NCI-H2107 (cell line): ENCODE measurements at regions not wholly inside any gene's neighbourhood (a gene's known extent, or its start where the extent isn't known, plus 50 kb on each side); places are given as distances from the start of the nearest gene placed in this dataset.
"Not testable (repeated sequence)": the region's sequence is repeated elsewhere in the genome, so short reads cannot be mapped to it uniquely, and the experiment has no call there.

Source experiments
- DNase-seq: peaks from one replicate; lab custom pipeline; 2025; lab: John Stamatoyannopoulos, UW

DNA sequence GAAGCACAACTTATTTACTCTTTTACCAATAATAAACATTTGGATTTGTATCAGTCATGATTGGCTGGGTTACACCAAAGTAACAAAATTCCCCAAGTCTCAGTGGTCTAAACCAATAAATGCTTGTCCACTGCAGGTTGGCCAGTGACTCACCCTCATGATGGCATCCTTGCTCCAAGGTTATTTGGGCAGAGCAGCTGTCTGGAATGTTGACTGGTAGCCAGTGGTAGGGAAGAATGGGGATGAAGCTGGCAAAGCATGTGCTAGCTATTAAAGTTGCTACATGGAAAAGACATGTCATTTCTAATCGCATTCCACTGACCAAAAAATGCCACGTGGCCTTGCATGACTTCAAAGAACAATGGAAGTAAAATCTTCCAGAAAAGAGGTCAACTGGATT, 1168.7 kb upstream of the CELF2 start:
- no peak for DNase-seq

DNA sequence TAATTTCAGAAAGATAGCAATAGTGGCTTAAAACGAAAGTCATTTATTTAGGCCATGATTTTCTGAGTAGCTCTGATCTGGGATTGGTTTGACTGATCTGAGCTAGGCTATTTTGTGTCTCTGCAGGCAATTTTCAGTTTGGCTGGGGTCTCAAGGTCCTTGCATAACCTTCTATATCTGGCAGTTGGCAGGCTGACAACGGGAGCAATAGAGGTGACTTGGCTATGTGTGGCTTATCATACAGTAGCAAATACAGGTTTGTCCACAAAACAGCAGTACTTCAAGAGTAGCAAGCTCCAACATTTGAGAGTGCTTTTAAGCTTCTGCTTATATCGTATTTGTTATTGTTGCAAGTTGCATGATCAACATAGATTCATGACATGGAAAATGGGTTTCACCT, 1167.3 kb upstream of the CELF2 start:
- DNase-seq = no peak

DNA sequence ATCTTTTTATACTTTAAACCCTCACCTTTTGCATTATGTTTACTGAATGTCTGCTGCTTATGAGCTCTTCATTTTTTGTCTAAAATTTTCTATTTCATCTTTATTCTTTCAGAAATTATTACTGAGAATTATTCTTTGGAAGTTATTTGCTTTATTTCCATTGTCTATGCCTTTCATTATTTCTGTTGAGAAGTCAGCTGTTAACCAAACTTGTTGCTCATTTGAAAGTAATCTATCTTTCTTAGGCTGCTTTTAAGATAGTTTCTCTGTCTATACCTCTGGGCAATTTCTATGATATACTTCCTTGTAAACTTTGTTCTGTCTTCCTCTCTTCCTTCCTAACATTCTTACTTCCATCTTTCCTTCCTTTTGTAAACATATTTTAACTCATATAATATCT, 1165.9 kb upstream of the CELF2 start:
- DNase-seq = no peak

DNA sequence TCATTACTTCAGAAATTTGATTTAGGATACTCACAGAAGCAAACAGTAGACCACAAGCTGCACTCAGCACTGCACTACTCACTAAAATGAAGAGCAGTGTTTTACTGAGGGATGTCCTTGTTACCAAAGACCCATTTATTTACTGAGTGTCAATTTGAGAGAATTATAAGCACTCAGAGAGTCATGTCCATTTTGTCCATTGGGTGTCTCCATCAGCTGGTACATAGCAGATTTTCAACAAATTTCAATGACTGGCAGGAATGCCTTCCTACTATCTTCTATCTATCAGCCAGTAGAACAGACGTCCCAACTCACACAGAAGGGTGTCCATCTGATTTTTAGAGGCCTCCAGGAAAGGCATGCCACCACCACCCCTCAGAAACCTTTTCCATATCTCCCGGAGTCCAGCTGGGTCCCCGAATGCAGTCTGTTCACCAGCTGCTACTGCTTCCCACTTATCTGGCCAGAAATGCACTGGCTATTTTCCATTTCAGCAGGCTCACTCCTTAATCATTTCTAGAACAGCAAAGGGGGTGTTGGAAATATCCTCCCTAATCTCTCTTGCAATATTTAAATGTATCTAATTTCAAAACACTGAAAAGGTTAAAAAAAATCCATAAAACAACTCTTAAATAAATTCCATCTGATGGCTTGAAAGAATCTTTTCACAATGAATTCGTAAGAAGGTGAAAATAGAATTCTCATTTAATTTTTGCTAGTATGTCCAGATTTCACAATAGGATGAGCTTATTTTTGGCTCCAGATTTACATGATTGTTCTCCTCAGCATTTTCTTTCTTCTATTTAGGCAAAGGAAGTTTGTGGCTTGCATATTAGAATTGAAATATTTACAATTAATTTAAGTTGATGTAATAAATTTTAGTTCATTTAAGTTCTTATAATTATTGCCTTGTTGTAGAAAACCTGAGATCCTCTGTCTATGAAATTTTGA, 1164.0 kb upstream of the CELF2 start:
- DNase-seq = no peak

DNA sequence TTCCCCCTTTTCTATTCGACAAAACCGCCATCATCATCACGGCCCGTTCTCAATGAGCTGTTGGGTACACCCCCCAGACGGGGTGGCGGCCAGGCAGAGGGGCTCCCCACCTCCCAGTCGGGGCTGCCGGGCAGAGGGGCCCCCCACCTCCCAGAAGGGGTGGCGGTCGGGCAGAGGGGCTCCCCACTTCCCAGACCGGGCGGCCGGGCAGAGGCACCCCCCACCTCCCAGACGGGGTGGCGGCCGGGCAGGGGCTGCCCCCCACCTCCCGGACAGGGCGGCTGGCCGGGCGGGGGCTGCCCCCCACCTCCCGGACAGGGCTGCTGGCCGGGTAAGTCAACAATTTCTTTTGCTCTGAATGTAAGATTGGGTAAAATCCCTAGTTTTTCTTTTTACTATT, 1162.2 kb upstream of the CELF2 start:
- not testable (repeated sequence) for DNase-seq

DNA sequence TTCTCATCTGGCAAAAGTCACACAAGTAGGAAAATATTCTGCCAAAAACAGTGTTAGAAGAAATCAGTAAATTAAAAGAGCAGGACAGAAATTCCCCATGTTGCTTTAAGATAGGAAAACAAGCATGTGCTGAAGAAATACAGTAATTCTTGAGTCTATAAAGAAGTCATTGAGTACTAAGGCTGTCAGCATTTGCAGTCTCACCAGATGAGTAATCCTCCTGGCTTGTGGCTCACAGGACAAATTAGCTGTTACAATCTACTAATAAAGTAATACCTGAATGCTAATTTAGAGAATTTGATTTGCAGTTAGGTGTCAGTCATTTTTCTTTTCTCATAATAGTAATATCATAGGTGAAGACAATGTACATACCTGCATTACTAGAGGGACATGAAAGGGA, 1158.9 kb upstream of the CELF2 start:
- no peak for DNase-seq

DNA sequence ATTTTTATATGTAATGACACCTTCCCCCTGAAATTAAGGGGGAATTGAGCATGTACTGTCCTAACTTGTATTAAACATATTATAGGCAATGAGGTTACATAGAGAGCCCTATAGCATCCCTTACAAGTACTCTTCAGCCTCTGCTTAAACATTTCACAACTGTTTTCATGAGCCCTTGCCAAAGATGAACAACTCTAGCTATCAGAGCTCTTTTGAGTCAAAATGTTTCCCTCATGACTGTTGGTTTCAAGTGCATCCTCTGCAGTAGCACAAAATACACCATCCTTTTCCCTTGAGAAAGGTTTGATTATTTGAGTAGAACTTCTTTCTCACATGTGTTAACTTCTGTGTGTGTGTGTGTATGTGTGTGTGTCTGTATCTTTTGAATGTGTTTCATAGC, 1157.6 kb upstream of the CELF2 start:
- no peak for DNase-seq

DNA sequence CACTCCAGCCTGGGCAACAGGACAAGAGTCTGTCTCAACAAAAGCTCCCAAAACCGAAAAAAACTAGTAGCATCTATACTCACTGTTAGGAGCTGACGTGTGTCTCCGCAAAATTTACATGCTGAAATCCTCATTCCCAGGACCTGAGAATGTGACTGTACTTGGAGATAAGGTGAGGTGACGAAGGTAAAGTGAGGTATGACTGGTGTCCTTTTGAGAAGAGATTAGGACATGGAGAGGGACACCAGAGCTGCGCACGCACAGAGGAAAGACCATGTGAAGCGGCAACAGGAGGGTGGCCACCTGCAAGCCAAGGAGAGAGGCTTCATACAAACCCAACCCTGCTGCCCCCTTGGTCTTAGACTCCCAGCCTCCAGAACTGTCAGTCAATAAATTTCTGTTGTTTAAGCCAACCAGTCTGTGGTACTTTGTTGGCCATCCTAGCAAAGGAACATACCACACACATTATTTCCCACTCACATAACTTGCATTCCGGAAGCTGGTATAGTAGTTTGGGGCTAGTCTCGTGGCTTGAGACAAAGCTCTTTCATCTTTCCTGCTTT, 1154.0 kb upstream of the CELF2 start:
- DNase-seq = no peak

DNA sequence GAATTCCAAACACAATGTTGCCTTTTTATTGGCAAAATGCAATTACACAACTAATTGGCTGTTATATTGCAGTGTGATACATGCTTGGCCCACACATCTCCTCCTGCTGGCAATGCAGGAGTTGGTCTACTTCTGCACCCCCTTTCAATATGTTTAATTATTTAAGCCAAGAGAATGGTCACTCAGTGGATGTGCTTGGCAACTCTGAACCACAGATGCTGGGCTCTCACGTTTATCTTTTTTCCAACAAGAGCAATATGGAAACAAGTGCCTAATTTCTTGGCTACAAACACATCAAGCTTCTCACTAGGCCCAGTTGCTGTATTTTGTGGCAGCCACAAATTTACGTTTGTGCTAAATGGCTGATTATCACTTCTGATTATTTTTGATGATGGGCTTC, 1149.2 kb upstream of the CELF2 start:
- no peak for DNase-seq

DNA sequence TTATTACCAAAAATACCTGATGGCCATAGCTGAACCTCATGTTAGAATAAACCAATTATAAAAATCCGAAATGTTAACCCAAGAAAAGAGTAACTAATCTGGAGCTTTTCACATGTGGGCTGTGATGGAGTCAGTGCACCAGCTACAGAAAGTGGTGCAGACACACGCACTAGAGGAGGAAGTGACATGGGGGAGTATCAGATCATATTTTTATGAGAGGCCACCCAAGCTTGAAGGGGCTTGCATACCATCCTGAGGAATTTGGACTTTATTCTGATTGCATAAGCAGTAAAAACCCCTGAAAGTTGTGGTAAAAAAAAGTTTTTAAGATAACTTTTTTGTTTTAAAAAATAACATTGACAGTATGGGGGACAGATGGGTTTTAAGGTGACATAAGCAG, 1148.5 kb upstream of the CELF2 start:
- no peak for DNase-seq

DNA sequence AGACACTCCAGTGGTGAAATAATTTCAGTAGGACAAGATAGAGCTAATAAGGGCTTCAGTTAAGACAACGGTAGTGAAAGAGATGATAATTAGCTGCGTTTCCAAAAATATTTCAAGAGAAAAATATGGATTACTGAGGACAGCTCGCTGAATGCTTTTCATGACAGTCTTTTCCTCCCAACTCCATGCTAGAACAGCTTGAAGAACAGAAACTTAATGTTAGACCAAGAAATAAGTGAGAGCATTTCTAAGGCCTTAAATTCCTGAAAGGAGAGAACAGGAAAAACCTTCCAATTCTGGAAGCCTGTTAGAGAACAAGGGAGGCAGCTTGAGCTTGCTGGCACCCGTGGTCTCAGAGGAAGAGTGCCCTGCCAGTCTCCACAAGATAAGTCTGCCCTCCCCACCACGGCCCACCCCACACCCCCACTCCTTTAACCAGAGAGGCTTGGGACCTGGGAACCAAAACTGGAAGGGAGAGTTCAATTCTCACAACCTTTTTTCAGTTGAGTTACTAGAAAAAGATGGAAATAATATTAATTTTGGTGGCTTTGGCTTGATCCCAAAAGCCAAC, 1148.0 kb upstream of the CELF2 start:
- DNase-seq = no peak

DNA sequence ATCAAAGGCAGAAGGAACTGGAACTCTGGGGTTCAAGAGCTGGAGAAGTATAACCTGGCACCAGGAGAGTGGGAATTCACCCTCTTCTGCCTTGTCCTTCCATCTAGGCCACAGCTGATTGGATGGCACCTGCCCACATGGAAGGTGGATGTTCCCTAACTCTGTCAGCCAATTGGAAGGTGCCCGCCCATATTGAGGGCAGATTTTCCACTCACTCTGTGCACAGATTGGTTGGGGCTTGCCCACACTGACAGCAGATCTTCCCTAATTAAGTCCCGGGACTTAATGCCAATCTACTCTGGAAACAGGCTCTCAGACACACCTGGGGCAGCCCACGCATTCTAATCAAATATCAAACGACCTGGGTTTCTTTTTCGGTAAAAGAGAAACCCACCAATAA, 1142.3 kb upstream of the CELF2 start:
- DNase-seq = no peak

DNA sequence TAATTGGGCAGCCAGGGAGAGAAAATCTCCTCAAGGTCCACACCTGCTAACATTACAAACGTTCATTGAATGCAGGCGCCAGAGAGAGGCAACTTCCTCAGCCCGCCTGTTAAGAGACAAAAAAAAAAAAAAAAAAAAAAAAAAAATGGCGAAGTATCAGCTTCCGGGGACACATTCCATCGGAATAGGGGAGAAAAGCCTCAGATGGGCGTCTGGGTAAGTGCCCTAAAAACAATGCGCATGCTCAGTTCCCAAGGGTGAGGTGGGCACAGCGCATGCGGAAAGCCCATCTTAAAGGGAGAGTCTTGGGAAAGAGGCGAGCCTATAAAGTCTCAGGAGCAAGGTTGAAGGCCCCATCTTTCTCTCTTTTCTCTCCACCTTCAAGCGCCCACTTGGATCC, 1139.7 kb upstream of the CELF2 start:
- DNase-seq = no peak

DNA sequence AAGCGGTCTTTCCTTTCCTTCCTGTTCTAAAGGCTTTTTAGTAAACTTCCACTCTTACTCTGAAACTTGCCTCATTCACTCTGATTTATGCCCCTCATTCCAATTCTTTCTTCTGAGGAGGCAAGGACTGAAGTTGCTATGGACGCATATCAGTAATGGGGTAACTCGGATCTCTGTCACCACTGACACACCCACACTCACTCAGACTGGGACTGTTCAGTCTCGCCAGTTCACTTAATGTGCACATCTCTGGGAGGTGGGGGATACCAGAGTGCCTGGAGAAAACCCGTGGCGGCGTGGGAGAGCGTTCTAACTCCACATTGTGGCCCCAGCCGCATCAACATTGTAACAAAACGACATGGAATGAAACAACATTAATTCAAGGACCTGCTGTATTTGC, 1139.3 kb upstream of the CELF2 start:
- DNase-seq = no peak

DNA sequence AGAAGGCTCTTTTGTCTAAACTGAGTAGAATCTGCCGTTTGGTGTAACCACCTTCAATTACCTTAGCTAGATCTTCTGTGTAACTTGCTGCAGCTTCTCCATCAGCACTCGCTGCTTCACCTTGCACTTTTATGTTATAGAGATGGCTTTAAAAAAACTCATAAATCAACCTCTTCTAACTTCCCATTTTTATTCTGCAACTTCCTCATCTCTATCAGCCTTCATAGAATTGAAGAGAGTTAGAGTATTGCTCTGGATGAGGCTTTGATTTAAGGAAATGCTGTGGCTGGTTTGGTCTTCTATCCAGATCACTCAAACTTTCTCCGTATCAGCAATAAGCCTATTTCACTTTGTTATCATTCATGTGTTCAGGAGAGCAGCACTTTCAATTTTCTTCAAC, 1131.9 kb upstream of the CELF2 start:
- DNase-seq = no peak

DNA sequence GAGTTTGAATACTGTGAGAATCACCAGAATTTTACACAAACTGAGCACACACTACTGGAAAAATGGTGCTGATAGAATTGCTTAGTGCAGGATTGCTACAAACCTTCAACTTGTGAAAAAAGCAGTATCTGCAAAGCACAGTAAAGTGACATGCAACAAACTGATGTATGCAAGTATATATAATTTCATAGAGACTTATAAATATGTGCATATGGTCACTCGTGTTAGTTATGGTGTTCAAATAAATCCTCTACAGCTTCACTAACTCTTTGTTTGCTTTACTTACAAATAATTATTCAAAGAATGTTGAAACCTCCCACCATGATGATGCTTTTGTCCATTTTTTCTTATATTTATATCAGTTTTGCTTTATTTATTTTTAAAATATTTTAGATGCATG, 1130.9 kb upstream of the CELF2 start:
- DNase-seq = no peak

DNA sequence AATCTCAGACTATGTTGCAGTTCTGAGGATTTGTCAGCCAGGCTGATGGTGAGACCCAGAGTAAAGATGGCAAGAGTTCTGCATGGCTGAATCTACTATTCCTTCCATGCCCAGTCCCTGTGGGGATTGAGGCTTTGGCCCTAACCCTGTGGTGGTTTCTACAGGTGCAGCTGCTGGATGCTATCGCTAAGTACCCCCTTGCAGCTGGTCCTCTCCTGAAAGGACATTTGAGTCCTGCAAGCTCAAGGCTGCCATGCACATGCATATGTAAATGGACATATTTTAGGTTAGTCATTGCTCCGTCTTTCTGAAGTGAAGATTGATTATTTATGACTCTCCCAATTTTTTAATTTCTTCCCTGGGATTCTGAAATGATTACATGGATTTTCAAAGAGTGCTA, 1122.2 kb upstream of the CELF2 start:
- DNase-seq = no peak

DNA sequence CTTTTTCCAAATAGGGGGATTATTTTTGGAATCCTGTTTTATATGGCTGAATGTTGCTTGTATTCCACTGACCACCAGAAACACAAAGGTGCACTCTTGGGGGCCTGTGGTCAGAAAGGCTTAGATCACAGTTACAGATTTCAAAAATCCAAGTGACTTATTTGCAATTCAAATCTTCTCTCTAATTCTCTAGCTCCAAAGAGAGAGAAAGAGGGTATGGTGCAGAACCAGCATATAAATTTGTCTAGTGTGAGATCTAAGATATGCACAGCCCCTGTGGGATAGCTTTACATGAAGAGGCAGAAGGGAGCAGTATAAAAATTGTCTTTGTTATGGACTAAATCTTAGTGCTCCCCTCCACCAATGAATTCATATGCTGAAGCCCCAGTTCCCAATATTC, 1121.7 kb upstream of the CELF2 start:
- no peak for DNase-seq

DNA sequence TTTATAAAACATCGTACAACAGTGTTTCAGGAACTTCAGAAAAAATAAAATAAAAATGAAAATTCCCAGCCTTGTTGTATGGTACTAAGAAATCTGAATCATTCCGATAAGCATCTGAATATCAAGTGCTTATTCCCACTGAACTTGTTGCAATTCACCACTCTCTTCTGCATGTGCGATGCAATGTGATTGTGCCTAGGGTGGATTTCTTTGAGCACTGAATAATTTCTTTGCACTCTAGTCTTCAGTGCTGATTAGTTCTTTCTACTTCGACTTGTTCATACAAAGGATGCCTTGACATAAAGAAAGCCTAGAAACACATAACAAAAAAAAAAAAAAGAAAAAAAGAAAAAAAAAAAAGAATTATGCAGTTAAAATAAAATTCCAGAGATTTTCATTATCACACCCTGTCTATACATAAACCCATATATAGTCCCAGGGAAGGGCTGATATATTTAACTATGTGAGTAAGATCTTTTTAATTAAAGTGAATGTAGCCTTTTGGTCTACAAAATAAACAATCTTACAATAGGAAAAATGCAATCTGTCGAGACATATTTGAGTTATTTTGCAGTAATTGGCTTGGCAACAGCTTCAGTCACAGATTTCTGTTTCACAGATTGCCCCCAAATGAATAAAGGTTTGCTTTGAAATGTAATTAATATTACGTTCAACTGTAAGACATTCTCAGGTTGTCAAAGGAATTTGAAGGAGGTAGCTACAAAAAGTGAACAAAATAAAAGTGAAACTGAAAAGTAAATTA, 1118.9 kb upstream of the CELF2 start:
- no peak for DNase-seq

DNA sequence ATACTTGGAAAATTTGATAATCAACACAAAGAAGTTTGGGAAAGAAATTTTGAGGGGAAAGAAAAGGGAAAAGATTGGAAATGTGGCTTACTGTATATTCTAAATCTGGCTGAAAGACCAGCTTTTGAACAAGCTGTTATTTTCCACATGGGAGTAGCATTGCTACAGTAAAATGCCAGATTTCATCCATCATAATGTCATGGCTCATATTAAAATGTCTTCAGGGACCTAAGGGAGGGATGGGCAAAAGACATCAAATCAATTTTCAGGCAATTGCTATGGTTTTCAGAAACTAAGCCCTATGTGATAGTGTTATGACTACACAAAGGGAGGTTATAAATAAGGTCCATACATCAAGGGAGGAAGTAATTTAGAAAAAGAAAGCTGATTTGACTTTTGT, 1116.9 kb upstream of the CELF2 start:
- no peak for DNase-seq

DNA sequence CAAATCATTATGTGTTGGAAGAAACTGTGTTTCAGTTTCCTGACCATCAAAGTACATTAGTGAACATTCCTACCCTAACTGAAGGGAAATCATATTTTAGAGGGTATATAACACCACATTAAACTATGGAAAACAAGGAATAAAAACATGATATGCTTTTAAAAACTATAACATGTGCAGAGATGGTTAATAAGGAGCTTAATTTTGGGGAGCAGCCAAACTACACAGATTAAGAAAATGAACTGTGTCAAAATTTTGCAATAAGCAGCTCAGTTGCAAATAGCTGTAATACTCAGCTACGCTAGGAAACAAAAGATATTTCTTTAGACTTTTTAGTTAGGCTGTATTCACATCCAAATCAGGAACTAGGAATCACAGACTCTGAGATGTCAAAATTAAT, 1115.7 kb upstream of the CELF2 start:
- DNase-seq = no peak

DNA sequence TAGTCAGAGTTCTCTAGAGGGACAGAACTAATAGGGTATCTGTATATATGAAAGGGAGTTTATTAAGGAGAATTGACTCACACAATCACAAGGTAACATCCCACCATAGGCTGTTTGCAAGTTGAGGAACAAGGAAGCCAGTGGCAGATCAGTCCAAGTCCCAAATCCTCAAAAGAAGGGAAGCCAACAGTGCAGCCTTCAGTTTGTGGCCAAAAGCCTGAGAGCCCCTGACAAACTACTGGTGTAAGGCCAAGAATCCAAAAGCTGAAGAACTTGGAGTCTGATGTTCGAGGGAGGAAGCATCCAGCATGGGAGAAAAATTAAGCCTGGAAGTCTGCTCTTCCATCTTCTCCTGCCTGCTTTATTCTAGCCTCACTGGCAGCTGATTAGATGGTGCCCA, 1107.2 kb upstream of the CELF2 start:
- DNase-seq = no peak

DNA sequence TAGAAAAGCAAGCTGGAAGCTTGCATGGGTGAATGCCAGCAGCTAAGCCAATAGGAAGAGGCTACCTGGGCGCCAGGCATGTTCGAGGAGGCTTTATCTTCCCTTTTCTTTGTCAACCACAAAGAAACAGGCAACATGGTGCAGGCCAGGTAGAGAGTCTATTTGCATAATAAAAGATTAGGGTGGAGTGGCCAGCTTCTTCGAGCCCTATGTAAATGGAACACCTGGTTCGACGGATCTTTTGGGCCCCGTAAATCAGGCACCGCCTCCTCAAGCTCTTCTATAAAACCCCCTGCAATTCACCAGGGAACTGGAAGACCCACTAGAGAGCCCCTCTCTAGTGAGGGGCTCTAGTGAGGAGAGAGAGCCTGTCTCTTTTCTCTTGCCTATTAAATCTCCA, 1106.2 kb upstream of the CELF2 start:
- no peak for DNase-seq
